ENCODE measurements at regions not wholly inside any gene's neighbourhood (a gene's known extent, or its start where the extent isn't known, plus 50 kb on each side); places are given as distances from the start of the nearest gene placed in this dataset.

DNA sequence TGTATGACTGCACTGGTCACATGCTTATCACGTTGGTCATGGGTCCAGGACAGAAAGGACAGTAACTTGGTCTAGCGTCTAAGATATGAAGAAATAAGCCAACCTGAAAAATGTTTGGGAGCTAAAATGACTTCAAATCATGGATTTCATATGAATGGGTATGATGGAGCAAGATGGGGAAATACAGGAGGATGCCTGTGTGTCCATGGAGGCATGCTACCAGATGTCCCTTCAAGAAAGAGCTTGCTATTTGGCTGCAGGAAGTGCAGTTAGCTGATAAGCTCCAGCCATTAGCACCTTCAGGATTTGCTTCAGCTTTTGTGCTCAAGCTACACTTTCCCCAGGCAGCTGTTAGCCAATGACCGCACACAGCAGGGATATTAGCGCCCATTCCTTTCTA is 164.6 kb upstream of the THBS1 start:
- Histone ChIP-seq H4K91ac (replicated peaks; ENCODE audit: insufficient read length, low read length) (no peak overlapping the region), H3K23me2 (ENCODE audit: low read depth, low read length) (no peaks in the 10 kb centered on the region), H3K14ac (ENCODE audit: insufficient read length) (no peak overlapping the region), H3K9me3 (ENCODE audit: insufficient read depth in 2 of 2, low read depth in 1 of 2, low read length in 1 of 2) (peaks cover 8 to 13% of the 10 kb centered on the region in 2 experiments), H3K79me1 (ENCODE audit: low read depth, low read length) (no peaks in the 10 kb centered on the region), H3K4me1 (replicated peaks in 1 of 4; ENCODE audit: control insufficient read depth in 3 of 4, insufficient read depth in 4 of 4, low read length in 3 of 4) (peaks cover 0 to 7% (median 3%) of the 10 kb centered on the region in 4 experiments; a peak in 3 of 7 replicates), H3K4ac (replicated peaks; ENCODE audit: insufficient read length, low read depth, low read length) (no peak overlapping the region), H4K5ac (ENCODE audit: insufficient read length, low read depth, low read length) (no peak overlapping the region), H2AFZ (ENCODE audit: low read length) (no peak overlapping the region), H2BK20ac (ENCODE audit: low read length) (no peak overlapping the region), H3K18ac (ENCODE audit: extremely low read depth, low read length) (no peak overlapping the region), H3K9ac (replicated peaks in 1 of 4; ENCODE audit: extremely low read depth in 1 of 4, low read depth in 3 of 4, low read length in 3 of 4) (no peak overlapping the region), H4K8ac (ENCODE audit: extremely low read depth, insufficient read depth, low read length) (no peak overlapping the region), H2BK5ac (ENCODE audit: low read depth, low read length) (no peak overlapping the region), H3K23ac (ENCODE audit: insufficient read length) (no peak overlapping the region), H3K4me3 (ENCODE audit: extremely low read depth in 1 of 4, insufficient read depth in 2 of 4, low read depth in 3 of 4, low read length in 4 of 4) (no peak overlapping the region), H3K27ac (ENCODE audit: low read depth, low read length) (no peak overlapping the region), H3K56ac (replicated peaks; ENCODE audit: insufficient read length, low read depth, low read length) (no peak overlapping the region), H3K36me3 (ENCODE audit: control insufficient read depth in 2 of 4, insufficient read depth in 4 of 4, low read length in 3 of 4) (peaks cover 0 to 2% (median 0%) of the 10 kb centered on the region in 4 experiments; a peak in 1 of 8 replicates), H2AK5ac (ENCODE audit: low read depth, low read length) (no peak overlapping the region), H3K79me2 (ENCODE audit: control insufficient read depth in 1 of 2, insufficient read depth in 2 of 2, low read length in 2 of 2) (no peaks in the 10 kb centered on the region), H2BK15ac (ENCODE audit: low read length) (no peak overlapping the region), H3K4me2 (ENCODE audit: insufficient read depth in 1 of 2, low read depth in 2 of 2, low read length in 2 of 2) (no peak overlapping the region), H2BK12ac (ENCODE audit: low read depth, low read length) (no peak overlapping the region), H2BK120ac (replicated peaks; ENCODE audit: low read depth, low read length) (no peak overlapping the region), H3K27me3 (replicated peaks in 1 of 4; ENCODE audit: control insufficient read depth in 3 of 4, extremely low read depth in 1 of 4, insufficient read depth in 3 of 4, low read length in 3 of 4) (no peaks in the 10 kb centered on the region), H4K20me1 (replicated peaks in 1 of 2; ENCODE audit: control insufficient read depth in 1 of 2, insufficient read depth in 2 of 2, low read length in 2 of 2) (no peaks in the 10 kb centered on the region)
- FAIRE-seq (no peak), DNase-seq (ENCODE audit: low read depth in 1 of 2, low spot score in 2 of 2) (no peak)
- ChIA-PET POLR2A (ENCODE audit: partially characterized antibody) (no interaction called here), CTCF (ENCODE audit: partially characterized antibody) (interaction anchor here (0.6 kb wide), 2 partner anchors 128 to 883 kb away, joined by 3 read pairs; no protein-coding TSS in a partner anchor)
- 88% methylated on average over 4 of the region's 4 CpGs; no CpG with 5 or more reads in 1 of the 2 experiments for WGBS, 2 experiments (ENCODE audit: extremely low coverage in 1 of 2, insufficient coverage in 1 of 2, insufficient read length in 1 of 2, insufficient replicate concordance in 2 of 2, low coverage in 1 of 2, low lambda C conversion rate in 2 of 2, missing lambda C conversion rate in 1 of 2)
- TF ChIP-seq SAP30 (IDR thresholded peaks at IDR 0.05; ENCODE audit: insufficient read depth, insufficient replicate concordance, low read length): no peak
- TF ChIP-seq SIRT6 (IDR thresholded peaks at IDR 0.05; ENCODE audit: low read length): no peak
- TF ChIP-seq BCL11A (IDR thresholded peaks at IDR 0.05; ENCODE audit: low read depth in 2 of 2, low read length in 2 of 2): no peak
- TF ChIP-seq CTBP2 (IDR thresholded peaks at IDR 0.05; ENCODE audit: borderline replicate concordance, insufficient read depth, insufficient read length, low read length): no peak
- TF ChIP-seq YY1 (IDR thresholded peaks at IDR 0.05; ENCODE audit: low read depth, low read length): no peak
